ENCODE measurements at regions not wholly inside any gene's neighbourhood (a gene's known extent, or its start where the extent isn't known, plus 50 kb on each side); places are given as distances from the start of the nearest gene placed in this dataset.

DNA sequence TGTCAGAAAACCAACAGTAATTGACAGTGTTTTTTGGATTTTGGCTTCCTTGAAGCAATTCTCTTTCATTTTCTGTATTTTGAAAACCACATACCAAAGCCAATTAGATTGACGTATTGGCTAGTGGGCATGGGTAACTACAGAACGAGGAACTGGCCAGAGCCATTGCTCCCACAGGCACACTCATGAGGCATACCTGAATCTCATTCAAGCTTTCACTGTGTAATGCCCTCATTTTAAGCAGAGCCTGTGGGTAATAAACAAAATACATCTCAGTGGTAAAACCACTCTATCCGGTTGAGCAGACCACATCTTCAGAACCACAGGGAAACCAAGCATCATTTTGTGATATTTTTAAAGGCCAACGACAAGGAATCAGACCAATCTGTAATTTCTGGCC lies 394.1 kb downstream of the ZNF608 start:
- TF ChIP-seq EZH2 (IDR thresholded peaks at IDR 0.05) (no peak), POLR2AphosphoS5 (IDR thresholded peaks at IDR 0.05; ENCODE audit: borderline replicate concordance, low read depth, low read length) (no peak)
